Adrenal gland (tissue), 9 donors: ENCODE measurements at regions not wholly inside any gene's neighbourhood (a gene's known extent, or its start where the extent isn't known, plus 50 kb on each side); places are given as distances from the start of the nearest gene placed in this dataset.

Source experiments
- DNase-seq, 7 donors: peaks; one replicate each; pipeline ENCODE4 v3.0.0-alpha.2; 2019 to 2020
- H3K27ac ChIP-seq, 5 donors: fragments of 200-600 bp; sonication (generic) in 4 of 5; 1 replicate in 3 of 5; 2 replicates in 2 of 5; pipeline versions ENCODE4 v1.5.1 to v1.8.0; 2016 to 2020; ENCODE audit warnings: mild to moderate bottlenecking in 1 of 5
- H3K27me3 ChIP-seq: fragments of 200-600 bp; 2 replicates; pipeline ENCODE4 v1.8.0; 2021
- H3K36me3 ChIP-seq, 2 donors: fragments of 200-600 bp; replicated peaks in 1 of 2; 1 replicate in 1 of 2; 2 replicates in 1 of 2; pipeline versions ENCODE4 v1.5.1 to v1.8.0; 2018 to 2022
- H3K4me1 ChIP-seq, 2 donors: fragments of 200-600 bp; replicated peaks in 1 of 2; 1 replicate in 1 of 2; 2 replicates in 1 of 2; pipeline versions ENCODE4 v1.5.1 to v1.8.0; 2018 to 2021
- H3K4me3 ChIP-seq, 4 donors: fragments of 200-600 bp; sonication (generic) in 3 of 4; one replicate each; pipeline ENCODE4 v1.5.1; 2016 to 2018
- H3K9me3 ChIP-seq, 3 donors: fragments of 200-600 bp; sonication (generic) in 1 of 3; replicated peaks in 1 of 3; 1 replicate in 2 of 3; 2 replicates in 1 of 3; pipeline versions ENCODE4 v1.5.1 to v1.8.0; 2016 to 2021
- CTCF ChIP-seq, 6 experiments: fragments of 450-650 bp in 4 of 6; fragments of 200-600 bp in 2 of 6; sonication (generic) in 1 of 6; IDR thresholded peaks; 1 replicate in 5 of 6; 2 replicates in 1 of 6; pipeline versions ENCODE4 v1.5.1 to v1.8.0; 2016 to 2021; ENCODE audit warnings: antibody characterized with exemption in 6 of 6, mild to moderate bottlenecking in 2 of 6, moderate library complexity in 1 of 6
- POLR2A ChIP-seq, 2 donors: fragments of 450-650 bp; IDR thresholded peaks; one replicate each; pipeline ENCODE4 v1.6.1; 2017; ENCODE audit warnings: antibody characterized with exemption in 2 of 2, mild to moderate bottlenecking in 2 of 2, moderate library complexity in 1 of 2
- WGBS, 4 donors: extraction: QIAGEN DNeasy Blood & Tissue Kit in 2 of 4; methylation state at CpG; one replicate each; pipeline versions ENCODE4 v1.1.5 to v1.1.7; 2013 to 2017; 5-methylcytosine and 5-hydroxymethylcytosine counted together
- intact Hi-C, 2 donors: fragments of 100-400 bp; cut with DNase I; formaldehyde crosslinking; loops; one replicate each; pipeline versions ENCODE4 v1.14.1 to v1.15.0; 2022 to 2023
- donor health status: healthy with polysubstance abuse.
- donor health status: Bipolar disorder and iron deficiency.
- donor health status: DM: yes; HTN: yes; CAD: no.
- donor health status: DM: no; HTN: no; CAD: no.
- donor health status: DM: no; HTN: no; CAD: no.

- H3K36me3 ChIP-seq: no peaks in the 10 kb centered on the region
- TF ChIP-seq POLR2A (IDR thresholded peaks at IDR 0.05) (no peak), CTCF (IDR thresholded peaks at IDR 0.05) (no peak)
- no peak overlapping the region for H3K4me3 ChIP-seq
- DNase-seq: no peak
- intact Hi-C loops: no loop called here
- peaks cover 12% of the 10 kb centered on the region in 2 donors for H3K4me1 ChIP-seq
- H3K27ac ChIP-seq: no peak overlapping the region
- no peaks in the 10 kb centered on the region for H3K9me3 ChIP-seq
- H3K27me3 ChIP-seq: no peaks in the 10 kb centered on the region
- WGBS, 4 donors: 87 to 96% (median 92%) methylated on average over 2 of the region's 2 CpGs
These were observed 57.6 kb downstream of the RPL37A start for GRCh38 chr2:216556202-216556601.

GRCh38 chr2:216557413-216557812, 58.8 kb downstream of the RPL37A start:
- intact Hi-C loops: no loop called here
- WGBS, 4 donors: 72 to 82% (median 74%) methylated on average over 5 to 7 of the region's 7 CpGs
- Histone ChIP-seq H3K36me3 (no peaks in the 10 kb centered on the region), H3K27ac (no peak overlapping the region), H3K9me3 (no peaks in the 10 kb centered on the region), H3K4me3 (no peak overlapping the region), H3K4me1 (peaks cover 12% of the 10 kb centered on the region in 2 donors), H3K27me3 (no peaks in the 10 kb centered on the region)
- no peak for TF ChIP-seq POLR2A (IDR thresholded peaks at IDR 0.05)
- no peak for TF ChIP-seq CTCF (IDR thresholded peaks at IDR 0.05)
- no peak for DNase-seq

GRCh38 chr2:216557820-216558219, 59.2 kb downstream of the RPL37A start:
- no peaks in the 10 kb centered on the region for H3K27me3 ChIP-seq
- no peaks in the 10 kb centered on the region for H3K9me3 ChIP-seq
- no peak overlapping the region for H3K27ac ChIP-seq
- H3K4me3 ChIP-seq: no peak overlapping the region
- intact Hi-C loops: no loop called here
- DNase-seq: no peak
- H3K36me3 ChIP-seq: no peaks in the 10 kb centered on the region
- no peak for TF ChIP-seq CTCF (IDR thresholded peaks at IDR 0.05)
- H3K4me1 ChIP-seq: peaks cover 12% of the 10 kb centered on the region in 2 donors
- 85 to 100% (median 89%) methylated on average over 1 of the region's 1 CpG for WGBS, 4 donors

DNA sequence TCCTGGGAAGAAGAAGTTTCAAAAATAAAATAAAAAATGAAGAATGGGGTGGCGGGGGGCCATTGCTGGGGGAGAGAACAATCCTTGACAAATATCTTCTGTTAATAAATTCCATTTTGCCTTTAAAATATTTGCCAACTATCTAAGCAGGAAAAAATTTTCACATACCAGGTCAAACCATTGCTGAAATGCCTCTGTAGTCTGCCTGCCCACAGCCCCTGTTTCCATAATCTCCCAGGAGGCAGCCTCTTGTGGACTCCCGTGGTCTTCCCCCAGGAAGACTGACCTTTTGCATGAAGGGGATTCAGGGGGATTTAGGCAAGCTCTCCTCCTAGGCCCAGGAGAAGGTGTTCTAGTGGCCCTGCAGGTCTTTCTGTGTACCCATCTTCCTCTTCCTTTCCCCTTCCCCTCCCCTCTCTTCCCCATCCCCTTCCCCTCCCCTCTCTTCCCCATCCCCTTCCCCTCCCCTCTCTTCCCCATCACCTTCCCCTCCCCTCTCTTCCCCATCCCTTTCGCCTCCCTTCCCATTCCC, 61.0 kb downstream of the RPL37A start:
- WGBS, 4 donors: 78 to 94% (median 86%) methylated on average over 2 to 3 of the region's 3 CpGs
- TF ChIP-seq CTCF (IDR thresholded peaks at IDR 0.05): no peak
- TF ChIP-seq POLR2A (IDR thresholded peaks at IDR 0.05): no peak
- Histone ChIP-seq H3K4me3 (no peak overlapping the region), H3K36me3 (no peaks in the 10 kb centered on the region), H3K27me3 (no peaks in the 10 kb centered on the region), H3K4me1 (peaks cover 10% of the 10 kb centered on the region in 2 donors), H3K9me3 (no peaks in the 10 kb centered on the region), H3K27ac (no peak overlapping the region)
- DNase-seq: no peak
- intact Hi-C loops: no loop called here
